H1 (cell line): ENCODE measurements at regions not wholly inside any gene's neighbourhood (a gene's known extent, or its start where the extent isn't known, plus 50 kb on each side); places are given as distances from the start of the nearest gene placed in this dataset.

Experiments used
- BRCA1 ChIP-seq: IDR thresholded peaks from 2 replicates; pipeline ENCODE4 v1.6.1; 2012; ENCODE audit warnings: low read depth, low read length, improper control_type of control experiment
- CEBPB ChIP-seq: IDR thresholded peaks from 2 replicates; pipeline ENCODE4 v1.6.1; 2012; ENCODE audit warnings: low read depth, low read length
- CHD2 ChIP-seq: IDR thresholded peaks from 2 replicates; pipeline ENCODE4 v1.6.1; 2012; ENCODE audit warnings: low read length, improper control_type of control experiment
- CTCF ChIP-seq, 3 experiments: IDR thresholded peaks; 1 replicate in 2 of 3; 2 replicates in 1 of 3; pipeline versions ENCODE4 v1.5.1 to v1.6.1; 2011; ENCODE audit warnings: low read length in 3 of 3, mild to moderate bottlenecking in 3 of 3, inconsistent platforms in 2 of 3, low read depth in 1 of 3, moderate library complexity in 1 of 3; ENCODE audit not compliant: insufficient read depth in 1 of 3; ENCODE audit errors: control extremely low read depth in 1 of 3
- EZH2 ChIP-seq: fragments of 200-600 bp; sonication (generic); IDR thresholded peaks from 2 replicates; pipeline ENCODE4 v1.7.1; 2012; ENCODE audit warnings: low read depth, mild to moderate bottlenecking, moderate library complexity, low read length, inconsistent platforms; ENCODE audit not compliant: severe bottlenecking
- POLR2A ChIP-seq, 2 experiments: IDR thresholded peaks; 1 replicate in 1 of 2; 2 replicates in 1 of 2; pipeline ENCODE4 v1.6.1; 2011; ENCODE audit warnings: low read depth in 2 of 2, low read length in 2 of 2, mild to moderate bottlenecking in 2 of 2; ENCODE audit errors: control extremely low read depth in 1 of 2
- RBBP5 ChIP-seq: IDR thresholded peaks from 2 replicates; pipeline ENCODE4 v1.7.1; 2012; ENCODE audit warnings: low read depth, mild to moderate bottlenecking, inconsistent platforms, low read length, moderate library complexity, borderline replicate concordance
- SP4 ChIP-seq: IDR thresholded peaks from 2 replicates; pipeline ENCODE4 v1.6.1; 2012; ENCODE audit warnings: low read length, inconsistent platforms

DNA sequence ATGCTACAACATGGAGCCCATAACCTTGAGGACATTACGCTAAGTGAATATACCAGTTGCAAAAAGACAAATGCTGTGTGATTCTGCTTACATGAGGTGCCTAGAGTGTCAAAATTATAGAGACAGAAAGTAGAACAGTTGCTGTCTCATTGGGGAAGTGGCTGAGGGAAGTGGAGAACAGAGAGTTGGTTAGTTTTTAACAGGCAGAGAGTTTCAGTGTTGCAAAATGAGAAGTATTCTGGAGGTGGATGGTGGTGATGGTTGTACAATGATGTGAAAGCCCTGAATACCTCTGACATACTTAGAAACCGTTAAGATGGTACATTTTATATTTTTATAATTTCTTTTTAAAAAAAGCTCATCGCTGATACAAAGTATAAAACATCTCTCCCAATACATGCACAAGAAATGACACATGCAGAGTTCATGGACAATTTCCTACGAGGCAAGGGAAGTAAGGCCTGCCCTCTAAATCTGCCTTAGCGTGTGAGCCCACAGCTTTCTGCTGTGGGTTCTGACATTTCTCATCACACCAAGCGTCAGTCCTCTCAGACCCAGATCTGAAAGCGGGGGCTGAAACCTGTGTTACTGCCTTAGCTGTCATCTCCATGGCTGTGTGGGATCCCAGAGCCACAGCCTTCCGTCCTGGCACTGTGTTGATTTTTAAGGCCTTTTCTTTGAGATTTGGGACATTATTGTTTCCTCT is 126.0 kb downstream of the RNASET2 start:
- TF ChIP-seq CEBPB (no peak), CHD2 (no peak), BRCA1 (no peak), SP4 (no peak), EZH2 (no peak), CTCF (IDR thresholded peaks at IDR 0.05; ENCODE audit: control extremely low read depth in 1 of 3, insufficient read depth in 1 of 3, low read depth in 1 of 3, low read length in 3 of 3) (no peak), POLR2A (IDR thresholded peaks at IDR 0.05; ENCODE audit: control extremely low read depth in 1 of 2, low read depth in 2 of 2, low read length in 2 of 2) (no peak), RBBP5 (no peak)
